Jurkat, Clone E6-1 (cell line): ENCODE measurements at regions not wholly inside any gene's neighbourhood (a gene's known extent, or its start where the extent isn't known, plus 50 kb on each side); places are given as distances from the start of the nearest gene placed in this dataset.

Experiments used
- DNase-seq: peaks from one replicate; pipeline ENCODE4 v3.0.0-alpha.2; 2011; ENCODE audit warnings: low read depth, low spot score
- H3K4me3 ChIP-seq: 2 replicates; pipeline ENCODE4 v1.5.1; 2011; ENCODE audit warnings: mild to moderate bottlenecking, low read length, control low read depth, moderate library complexity

DNA sequence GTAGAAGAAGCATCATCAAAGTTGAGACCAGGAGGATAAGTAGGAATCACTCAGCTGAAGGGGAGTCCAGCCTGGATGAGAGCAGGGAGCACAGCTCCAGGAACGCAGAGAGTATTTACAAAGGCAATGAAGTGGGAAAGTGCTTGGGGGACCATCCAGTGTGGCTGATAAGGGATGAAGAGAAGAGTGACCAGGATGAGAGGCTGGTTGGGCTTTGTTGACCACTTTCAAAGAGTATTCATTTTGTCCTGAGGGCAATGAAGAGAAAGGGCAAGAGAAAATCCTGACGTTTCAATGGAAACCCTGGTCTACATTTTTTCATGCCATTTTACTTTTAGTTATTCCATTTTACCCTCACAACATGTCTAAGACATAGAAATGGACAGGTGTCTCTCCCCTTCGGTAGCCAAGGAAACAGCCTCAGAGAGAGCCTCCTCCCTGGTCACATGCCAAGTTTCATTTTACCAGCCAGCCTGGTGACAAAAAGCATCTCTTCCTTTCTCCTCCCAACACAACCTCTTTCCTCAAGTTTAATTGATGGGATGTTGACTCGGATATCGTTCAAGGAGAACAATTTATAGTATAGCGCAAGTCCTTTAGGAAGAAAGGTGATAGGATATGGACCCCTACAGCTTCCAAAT is 492.7 kb upstream of the CLINT1 start:
- H3K4me3 ChIP-seq: no peak overlapping the region
- DNase-seq: no peak

DNA sequence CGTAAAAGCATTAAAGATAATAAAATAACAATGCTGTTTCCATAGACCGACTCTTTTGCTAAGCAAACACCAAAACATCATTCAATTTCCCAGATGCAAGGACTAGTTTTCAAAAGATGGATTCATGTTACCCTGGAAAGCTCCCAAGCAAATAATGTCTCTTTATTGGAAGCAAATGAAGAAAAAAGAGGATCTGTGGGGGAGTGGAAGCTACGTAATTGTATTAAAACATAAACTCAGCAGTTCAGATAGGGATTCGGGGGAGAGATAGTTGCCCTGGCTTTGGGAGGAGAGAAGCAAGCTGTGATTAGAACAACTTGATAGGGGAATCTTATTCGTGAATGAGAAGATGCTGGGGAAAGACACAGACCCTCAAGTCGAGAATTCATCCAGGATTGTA is 491.0 kb upstream of the CLINT1 start:
- H3K4me3 ChIP-seq: no peak overlapping the region
- no peak for DNase-seq

DNA sequence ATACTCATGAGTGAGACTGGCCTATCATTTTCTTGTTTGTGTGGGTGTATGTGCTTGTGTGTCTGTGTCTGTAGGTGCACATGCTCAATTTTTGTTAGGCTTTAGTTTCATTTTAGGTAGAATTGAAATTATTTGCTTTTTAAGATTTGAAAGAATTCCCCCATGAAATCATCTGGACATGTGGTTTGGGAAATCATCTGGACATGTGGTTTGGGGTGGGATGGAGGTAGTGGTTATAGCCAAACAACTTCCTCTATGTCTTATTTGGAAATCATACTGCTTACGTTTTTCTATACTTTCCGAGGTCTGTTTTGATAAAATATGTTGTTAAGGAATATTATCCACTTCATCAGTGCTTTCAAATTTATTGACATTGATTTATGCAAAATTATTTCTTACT is 485.4 kb upstream of the CLINT1 start:
- no peak overlapping the region for H3K4me3 ChIP-seq
- DNase-seq: no peak

DNA sequence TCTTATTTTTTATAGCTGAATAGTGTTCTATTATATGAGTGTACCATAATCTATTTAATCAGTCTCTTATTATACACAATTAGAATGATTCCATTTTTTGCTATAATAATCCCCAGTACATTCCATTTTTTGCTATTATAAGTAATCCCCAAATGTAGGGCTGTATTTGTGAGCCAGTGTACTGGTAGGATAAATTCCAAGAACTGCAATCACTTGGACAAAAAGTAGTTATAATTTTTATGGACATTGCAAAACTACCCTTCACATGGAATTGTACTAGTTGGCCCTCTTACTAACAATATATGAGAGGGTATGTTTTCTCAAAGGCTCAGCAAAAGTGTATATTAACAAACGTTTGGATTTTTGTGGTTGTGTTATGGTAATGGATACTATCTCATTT is 481.7 kb upstream of the CLINT1 start:
- H3K4me3 ChIP-seq: no peak overlapping the region
- no peak for DNase-seq

DNA sequence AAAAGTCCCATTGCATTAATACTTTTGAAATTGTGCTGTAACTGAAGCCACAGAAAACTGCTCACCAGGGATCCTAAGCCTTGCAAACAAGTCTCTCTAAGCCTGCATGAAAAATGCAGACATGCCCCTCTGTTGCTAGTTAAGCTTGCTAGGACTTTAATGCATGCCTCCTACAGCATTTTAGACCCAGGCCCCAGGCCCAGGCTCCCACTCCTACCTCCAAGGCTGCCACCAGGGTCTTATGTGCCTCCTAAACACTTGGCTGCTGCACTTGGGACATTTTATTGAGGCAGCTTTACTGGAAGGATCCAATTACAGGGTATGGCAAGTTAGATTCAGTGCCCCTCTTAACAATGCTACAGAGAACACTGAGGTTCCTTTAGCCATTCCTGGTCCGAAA is 467.3 kb upstream of the CLINT1 start:
- DNase-seq: no peak
- no peak overlapping the region for H3K4me3 ChIP-seq

DNA sequence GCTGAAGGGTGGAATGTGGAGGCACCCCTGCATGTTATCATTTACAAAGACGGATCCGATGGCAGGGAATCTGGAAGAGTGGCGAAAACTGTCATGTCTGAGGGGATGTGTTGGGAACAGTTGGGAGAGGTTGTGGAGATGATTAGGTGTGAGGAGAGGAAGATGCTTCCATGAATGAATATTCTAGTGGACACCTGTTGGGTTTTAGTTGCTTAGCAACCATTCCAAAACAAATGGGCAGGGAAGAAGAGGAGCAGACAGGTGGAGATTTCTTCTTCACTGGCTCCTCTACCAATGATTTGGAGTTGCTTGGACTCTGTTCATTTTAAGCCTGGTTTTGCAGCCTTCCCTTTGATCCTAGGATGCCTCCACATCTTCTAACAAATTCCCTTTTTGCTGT is 465.3 kb upstream of the CLINT1 start:
- no peak overlapping the region for H3K4me3 ChIP-seq
- DNase-seq: no peak

DNA sequence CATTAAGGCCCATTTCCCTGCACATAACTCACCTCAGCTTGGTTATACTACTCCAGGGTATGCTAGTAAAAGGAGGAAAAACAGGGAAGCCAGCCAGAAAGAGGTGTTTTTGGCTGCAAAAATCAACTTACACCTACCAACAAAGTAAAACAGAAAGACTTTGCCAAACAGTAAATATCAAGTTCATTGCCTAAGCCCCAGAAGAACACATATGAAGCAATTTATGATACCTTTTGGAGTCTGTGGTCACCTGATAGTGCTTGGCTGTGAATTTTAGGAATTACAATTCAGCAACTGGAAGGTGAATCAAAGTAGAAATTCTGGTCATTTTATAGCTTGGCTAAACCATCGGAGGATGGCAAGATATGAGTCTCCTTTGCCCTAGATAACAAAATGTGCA is 463.7 kb upstream of the CLINT1 start:
- no peak overlapping the region for H3K4me3 ChIP-seq
- DNase-seq: no peak

DNA sequence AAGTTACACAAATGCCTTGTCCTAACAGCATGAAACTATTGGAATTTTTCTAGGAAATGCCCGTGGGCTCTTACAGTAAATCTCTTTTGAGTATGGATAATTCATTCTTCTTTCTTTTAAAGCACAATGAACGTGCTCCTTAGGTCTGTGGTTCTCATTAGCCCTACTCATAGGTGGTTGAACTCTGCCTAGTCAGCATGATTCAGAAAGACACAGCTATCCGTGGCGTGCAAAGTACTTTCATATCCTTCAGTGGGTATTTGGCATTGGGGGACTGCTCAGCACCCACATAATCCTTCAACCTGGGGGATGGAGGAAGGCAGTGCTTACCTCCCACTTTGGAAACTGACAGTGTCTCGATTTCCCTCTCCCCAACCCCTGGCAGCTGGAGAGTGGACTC is 462.0 kb upstream of the CLINT1 start:
- no peak overlapping the region for H3K4me3 ChIP-seq
- no peak for DNase-seq

DNA sequence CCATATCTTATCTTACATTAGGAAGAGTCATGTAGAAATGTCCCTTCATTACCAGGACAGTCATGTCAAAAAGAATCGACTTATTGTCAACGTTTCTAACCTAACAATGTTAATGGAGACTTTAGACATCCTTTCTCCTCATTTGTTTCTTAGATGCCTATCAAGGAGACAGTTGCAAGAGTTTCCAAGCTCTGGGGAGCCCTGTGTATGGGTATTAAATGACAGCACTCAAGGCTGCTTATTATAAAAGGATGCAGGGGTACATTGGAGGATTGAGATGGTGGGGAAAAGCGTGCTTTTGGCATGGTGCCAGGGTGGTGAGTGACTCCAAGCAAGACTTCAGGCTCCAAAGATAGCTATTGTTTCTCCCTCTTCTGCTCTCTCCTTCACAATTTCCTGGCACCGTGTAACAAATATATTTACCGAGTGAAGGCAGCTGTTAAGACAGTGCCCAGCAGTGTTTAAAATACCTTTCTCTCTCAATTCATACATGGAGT is 461.3 kb upstream of the CLINT1 start:
- DNase-seq: no peak
- H3K4me3 ChIP-seq: no peak overlapping the region

DNA sequence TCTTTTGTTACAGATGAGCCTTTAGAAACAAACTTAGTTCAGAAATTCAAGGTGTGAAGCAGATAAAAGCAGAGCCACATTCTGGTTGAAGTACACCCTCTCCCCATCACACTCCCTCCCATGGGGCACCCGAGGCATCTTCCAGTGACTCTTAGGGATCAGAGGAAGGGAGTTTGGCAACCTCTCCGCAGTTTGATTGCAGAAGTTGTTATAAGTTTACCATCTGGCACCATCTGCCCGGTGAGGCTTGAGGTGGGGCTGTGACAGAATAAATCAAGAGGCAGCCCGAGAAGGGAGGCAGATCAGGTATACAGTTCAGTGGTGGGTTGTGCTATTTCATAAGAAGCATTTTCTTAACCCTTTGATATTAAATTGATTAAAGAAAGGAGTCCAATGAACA is 458.6 kb upstream of the CLINT1 start:
- no peak for DNase-seq
- no peak overlapping the region for H3K4me3 ChIP-seq

DNA sequence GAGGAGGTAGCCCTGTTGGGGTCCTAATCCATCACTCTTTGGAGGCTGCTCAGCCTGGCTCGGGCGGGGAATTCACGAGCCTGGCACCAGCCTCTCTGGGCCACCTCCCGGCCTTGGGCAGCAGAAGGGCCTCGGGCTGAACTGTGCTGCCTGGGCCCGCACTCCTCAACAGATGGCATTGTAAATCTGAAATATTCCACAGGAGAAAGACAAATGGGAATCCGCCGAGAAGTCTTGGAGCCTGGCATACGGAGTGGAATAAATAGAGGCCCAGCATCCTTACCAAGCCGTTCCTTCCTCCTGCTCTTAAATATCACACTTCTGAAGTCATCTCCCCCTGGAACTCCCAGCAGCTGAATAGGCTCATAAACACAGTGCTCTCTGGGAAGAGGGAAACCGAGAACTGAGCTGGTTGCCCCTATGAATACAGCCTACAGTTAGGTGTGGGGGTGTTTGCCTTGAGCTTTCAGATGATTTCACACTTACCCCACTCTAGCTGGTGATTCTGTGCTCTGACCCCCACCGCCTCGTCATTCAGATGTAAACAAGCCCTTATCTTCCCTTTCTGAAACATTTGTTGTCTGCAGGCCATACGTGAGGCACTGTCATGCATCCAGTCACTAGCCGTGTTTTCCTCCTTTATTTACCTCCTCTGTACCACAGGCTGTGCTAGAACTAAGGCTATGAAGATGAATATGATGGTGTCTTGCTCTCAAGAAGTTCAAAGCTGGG is 455.0 kb upstream of the CLINT1 start:
- DNase-seq: no peak
- no peak overlapping the region for H3K4me3 ChIP-seq

DNA sequence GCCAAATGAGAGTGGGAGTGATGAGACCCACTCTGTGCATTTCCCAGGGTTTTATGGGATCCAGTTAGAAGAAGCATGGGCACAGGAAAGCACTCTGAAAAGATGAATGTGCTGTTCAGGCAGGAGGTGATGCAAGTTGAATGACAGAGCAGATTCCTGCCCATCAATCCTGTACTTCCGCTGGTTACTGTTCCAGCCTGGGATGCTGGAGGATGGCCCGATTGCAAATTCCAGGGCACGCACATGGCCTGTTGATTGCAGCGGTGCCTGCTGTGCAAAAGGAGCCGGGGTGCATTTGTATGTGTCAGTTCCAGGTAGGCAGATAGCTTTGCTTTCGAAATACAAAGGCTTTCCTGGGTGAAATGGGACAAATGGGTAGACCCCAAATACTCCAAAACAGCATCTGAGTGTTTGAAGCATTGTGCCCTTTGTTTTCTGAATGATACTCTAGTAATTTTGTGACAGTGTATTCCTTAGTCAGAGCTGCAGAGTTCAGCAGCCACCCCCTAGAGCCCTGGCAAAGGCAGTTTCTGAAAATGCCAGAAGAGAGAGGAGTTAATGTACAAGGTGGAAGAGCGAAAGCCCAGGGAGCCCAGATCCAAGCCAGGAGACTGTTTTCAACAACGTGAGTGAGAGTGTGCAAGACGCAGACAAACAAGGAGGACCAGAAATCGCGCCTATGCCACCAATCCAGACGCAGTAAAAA is 454.2 kb upstream of the CLINT1 start:
- DNase-seq: no peak
- H3K4me3 ChIP-seq: no peak overlapping the region

DNA sequence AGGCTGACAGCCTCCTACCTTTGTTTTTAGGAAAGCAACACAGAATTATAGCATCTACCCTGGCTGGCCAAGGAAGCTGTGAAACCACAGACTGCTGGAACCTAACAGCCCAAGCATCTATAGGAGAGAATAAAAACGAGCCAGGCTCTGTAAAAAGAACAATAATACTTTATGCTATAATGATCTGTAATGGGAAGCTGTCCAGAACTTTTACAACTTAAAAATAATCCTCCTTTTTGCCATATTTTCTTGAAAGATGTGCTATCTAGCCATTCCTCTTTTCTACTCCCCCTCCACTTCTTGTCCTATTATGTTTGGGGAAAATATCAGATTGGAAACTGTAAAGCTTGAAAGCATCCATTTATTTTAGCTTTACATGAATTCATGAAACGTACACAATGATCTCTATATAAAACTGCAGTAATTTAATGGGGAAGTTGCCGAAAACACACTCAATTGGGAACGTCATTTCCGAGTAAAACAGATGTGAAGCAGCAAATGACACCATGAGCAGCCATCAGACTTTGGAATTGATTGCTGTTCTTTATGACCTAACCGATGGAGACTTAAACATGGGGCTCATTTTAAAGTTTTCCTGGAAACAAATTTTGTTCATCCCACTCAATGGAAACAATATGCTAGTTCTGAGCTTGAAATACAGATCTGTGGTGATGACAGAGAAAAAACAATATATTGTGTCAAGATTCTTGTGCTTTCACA is 450.3 kb upstream of the CLINT1 start:
- H3K4me3 ChIP-seq: no peak overlapping the region
- no peak for DNase-seq

DNA sequence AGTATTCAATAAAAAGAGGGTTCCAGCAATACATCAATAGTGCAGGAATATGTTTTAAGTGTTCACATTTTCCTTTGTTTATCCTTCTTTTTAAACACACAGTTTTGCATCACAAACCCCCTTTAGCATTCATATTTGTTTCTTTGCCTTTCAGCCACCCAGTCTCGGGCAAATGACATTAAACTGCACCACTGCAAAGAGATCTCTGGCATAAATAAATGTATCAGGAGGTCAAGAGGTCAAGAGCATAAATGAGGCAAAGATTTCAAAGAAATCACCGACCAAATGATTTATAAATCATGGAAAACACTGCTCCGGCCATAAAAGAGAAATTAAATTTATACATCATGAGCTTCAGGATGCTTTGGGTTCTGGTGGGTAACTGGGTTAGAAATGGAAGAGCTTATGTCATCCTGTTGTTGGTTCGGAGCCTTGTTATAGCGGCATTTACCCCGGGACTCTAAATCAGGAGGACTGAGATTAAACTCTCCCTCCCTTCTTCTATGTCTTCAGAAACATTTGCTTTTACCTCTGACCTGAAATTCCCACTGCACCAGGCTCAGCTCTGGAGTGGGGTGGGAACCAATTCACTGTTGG is 449.6 kb upstream of the CLINT1 start:
- no peak overlapping the region for H3K4me3 ChIP-seq
- no peak for DNase-seq

DNA sequence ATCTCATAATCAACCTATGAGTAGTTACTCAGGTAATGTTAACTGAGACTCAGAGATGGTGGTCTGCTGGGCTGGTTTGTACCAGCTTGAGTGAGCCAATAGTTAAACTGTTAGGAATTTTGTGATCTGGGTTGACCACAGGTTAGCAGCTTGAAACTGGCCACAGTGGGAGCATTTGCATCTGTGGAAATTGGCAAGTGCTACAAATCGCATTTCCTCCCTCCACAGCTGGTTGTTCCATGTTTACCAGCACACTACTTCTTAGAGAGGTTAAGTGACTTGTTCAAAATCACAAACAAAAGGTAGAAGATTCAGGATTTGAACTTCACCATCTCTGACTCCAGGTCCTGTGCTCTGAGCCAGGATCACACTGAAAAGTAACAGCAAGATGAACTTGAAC is 446.9 kb upstream of the CLINT1 start:
- H3K4me3 ChIP-seq: no peak overlapping the region
- DNase-seq: no peak

DNA sequence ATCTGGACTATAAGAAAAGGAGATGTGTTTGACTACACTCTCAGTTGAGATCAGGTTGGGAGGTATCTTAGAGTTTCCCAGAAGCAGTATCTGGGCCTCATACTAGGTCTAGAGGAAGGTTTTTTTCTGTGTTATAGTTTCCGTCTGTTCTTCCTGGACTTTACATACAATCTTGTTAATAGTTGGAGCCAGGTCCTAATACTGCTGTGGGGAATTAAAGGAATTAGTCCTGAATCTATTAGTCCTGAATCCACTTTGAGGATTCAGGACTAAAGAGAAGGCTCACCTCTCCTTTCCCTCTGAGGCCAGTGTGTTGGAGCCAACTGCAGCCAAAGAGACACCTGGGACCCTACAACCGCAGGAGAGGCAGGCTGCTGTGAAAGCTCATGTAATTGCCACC is 445.7 kb upstream of the CLINT1 start:
- DNase-seq: no peak
- no peak overlapping the region for H3K4me3 ChIP-seq

DNA sequence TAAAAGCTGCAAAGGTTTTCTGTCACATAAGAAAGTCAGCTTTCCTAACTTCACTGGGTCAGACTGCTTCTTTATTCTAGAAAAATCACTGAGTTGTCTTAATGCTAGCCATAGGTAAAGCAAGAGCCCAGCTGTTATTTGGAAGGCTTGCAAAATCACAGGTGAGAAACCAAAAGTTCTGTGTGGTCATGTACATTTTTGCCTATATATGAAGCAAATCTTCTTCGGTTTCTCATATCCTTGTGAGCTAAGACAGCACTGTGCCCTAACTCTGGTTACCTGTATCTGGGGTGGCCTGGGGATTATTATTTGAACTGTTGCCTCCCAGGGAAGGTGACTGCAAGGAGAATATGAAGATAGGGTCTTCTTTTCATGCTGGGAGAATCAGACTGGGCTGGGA is 444.9 kb upstream of the CLINT1 start:
- no peak overlapping the region for H3K4me3 ChIP-seq
- DNase-seq: no peak

DNA sequence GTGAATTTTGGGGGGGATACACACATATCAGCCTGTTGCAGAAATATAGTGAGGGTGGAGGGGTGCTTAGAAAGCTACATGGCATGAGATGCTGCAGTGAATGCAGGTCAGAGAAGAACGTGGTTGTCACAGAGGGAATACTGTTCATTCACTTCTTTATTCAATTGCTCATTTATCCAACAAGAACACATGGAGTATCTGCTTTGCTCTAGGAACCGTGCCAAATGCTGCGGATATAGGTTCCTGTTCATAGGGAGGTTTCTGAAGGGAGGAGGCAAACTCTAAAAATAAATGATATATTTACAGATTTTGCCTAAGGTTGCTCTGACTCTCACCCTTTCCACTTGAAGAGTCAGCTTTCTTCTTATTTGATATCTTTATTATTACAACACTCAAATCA is 444.3 kb upstream of the CLINT1 start:
- no peak for DNase-seq
- H3K4me3 ChIP-seq: no peak overlapping the region

DNA sequence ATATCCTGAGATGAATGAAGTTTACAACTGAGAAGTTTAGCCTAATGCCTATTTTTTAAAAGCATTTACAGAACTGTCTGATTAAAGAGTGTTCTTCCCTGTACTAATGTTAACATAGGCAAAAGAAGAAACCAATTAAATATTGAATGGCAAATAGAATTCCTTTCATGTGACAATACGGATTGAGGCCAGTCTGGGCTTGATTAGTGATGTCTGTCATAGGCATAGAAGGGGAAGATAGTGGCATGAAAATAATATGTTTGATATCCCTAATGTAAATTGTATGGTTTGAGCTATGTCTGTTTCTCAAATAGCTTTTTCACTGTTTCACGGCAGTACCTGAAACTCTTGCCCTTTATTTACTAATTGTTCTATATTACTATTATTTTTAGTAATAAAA is 443.1 kb upstream of the CLINT1 start:
- DNase-seq: no peak
- no peak overlapping the region for H3K4me3 ChIP-seq

DNA sequence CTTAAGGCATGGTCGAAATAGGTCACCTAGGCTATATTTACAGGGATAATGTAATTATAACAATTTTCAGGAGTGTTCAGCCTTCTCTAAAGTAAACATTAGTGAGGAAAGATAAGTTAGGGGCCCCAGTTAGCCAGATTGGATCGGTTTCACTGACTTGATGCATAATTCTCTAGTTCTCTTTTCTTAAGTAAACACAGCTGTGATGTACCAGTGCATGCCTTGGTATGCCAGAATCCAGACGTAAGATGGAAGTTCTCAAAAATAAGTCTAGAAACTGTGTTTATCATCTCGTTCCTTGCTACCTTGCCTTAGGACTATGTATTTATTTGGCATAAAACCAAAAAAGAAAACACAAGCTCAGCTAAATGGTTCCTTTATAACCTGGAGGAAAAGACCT is 442.2 kb upstream of the CLINT1 start:
- no peak overlapping the region for H3K4me3 ChIP-seq
- no peak for DNase-seq
